ENCODE measurements at regions not wholly inside any gene's neighbourhood (a gene's known extent, or its start where the extent isn't known, plus 50 kb on each side); places are given as distances from the start of the nearest gene placed in this dataset.
"Not testable (repeated sequence)": the region's sequence is repeated elsewhere in the genome, so short reads cannot be mapped to it uniquely, and the experiment has no call there.

GRCh38 chr2:121818546-121818945 is 63.1 kb downstream of the TSN start:
- DNase-seq (ENCODE audit: low read depth), result no peak

GRCh38 chr2:121819846-121820245 is 64.4 kb downstream of the TSN start:
- DNase-seq (ENCODE audit: low read depth), result no peak

- no peak for DNase-seq (ENCODE audit: low read depth)
Observed at GRCh38 chr2:121821476-121822158, 66.2 kb downstream of the TSN start.

- DNase-seq (ENCODE audit: low read depth), result no peak
Observed at GRCh38 chr2:121824264-121824663, 68.8 kb downstream of the TSN start.

- no peak for DNase-seq (ENCODE audit: low read depth)
Observed at GRCh38 chr2:121825003-121825950, 69.8 kb downstream of the TSN start.

- DNase-seq (ENCODE audit: low read depth), result peak; percentile 34
Observed at GRCh38 chr2:121826036-121826435, 70.6 kb downstream of the TSN start.

GRCh38 chr2:121828281-121828731 is 72.9 kb downstream of the TSN start:
- peak; percentile 78 for DNase-seq (ENCODE audit: low read depth)

GRCh38 chr2:121830809-121831208 is 75.4 kb downstream of the TSN start:
- DNase-seq (ENCODE audit: low read depth), result no peak

GRCh38 chr2:121831841-121832240 is 76.4 kb downstream of the TSN start:
- no peak for DNase-seq (ENCODE audit: low read depth)

GRCh38 chr2:121832412-121833357 is 77.2 kb downstream of the TSN start:
- no peak for DNase-seq (ENCODE audit: low read depth)

GRCh38 chr2:121833358-121833723 is 77.9 kb downstream of the TSN start:
- DNase-seq (ENCODE audit: low read depth), result no peak

- DNase-seq (ENCODE audit: low read depth), result no peak
Observed at GRCh38 chr2:121836611-121837010, 81.2 kb downstream of the TSN start.

- no peak for DNase-seq (ENCODE audit: low read depth)
Observed at GRCh38 chr2:121837591-121837990, 82.1 kb downstream of the TSN start.

GRCh38 chr2:121838551-121838950 is 83.1 kb downstream of the TSN start:
- DNase-seq (ENCODE audit: low read depth), result no peak

- no peak for DNase-seq (ENCODE audit: low read depth)
Observed at GRCh38 chr2:121839584-121839983, 84.1 kb downstream of the TSN start.

- DNase-seq (ENCODE audit: low read depth), result no peak
Observed at GRCh38 chr2:121849236-121849635, 93.8 kb downstream of the TSN start.

- DNase-seq (ENCODE audit: low read depth), result not testable (repeated sequence)
Observed at GRCh38 chr2:121853149-121853548, 97.7 kb downstream of the TSN start.

GRCh38 chr2:121855510-121855909 is 100.1 kb downstream of the TSN start:
- no peak for DNase-seq (ENCODE audit: low read depth)

- DNase-seq (ENCODE audit: low read depth), result no peak
Observed at GRCh38 chr2:121856360-121856759, 100.9 kb downstream of the TSN start.

- peak; percentile 22 for DNase-seq (ENCODE audit: low read depth)
Observed at GRCh38 chr2:121858369-121858768, 102.9 kb downstream of the TSN start.

- DNase-seq (ENCODE audit: low read depth), result no peak
Observed at GRCh38 chr2:121858847-121859246, 103.4 kb downstream of the TSN start.

Data from myocyte (in vitro differentiated cells).